GM12872 (cell line): ENCODE measurements at regions not wholly inside any gene's neighbourhood (a gene's known extent, or its start where the extent isn't known, plus 50 kb on each side); places are given as distances from the start of the nearest gene placed in this dataset.

Source experiments
- TF ChIP-seq, protein P1 (sequence below): IDR thresholded peaks from 3 replicates; pipeline ENCODE4 v1.5.1; 2011; ENCODE audit warnings: low read depth, mild to moderate bottlenecking, low read length, moderate library complexity; ENCODE audit not compliant: insufficient read depth

DNA sequence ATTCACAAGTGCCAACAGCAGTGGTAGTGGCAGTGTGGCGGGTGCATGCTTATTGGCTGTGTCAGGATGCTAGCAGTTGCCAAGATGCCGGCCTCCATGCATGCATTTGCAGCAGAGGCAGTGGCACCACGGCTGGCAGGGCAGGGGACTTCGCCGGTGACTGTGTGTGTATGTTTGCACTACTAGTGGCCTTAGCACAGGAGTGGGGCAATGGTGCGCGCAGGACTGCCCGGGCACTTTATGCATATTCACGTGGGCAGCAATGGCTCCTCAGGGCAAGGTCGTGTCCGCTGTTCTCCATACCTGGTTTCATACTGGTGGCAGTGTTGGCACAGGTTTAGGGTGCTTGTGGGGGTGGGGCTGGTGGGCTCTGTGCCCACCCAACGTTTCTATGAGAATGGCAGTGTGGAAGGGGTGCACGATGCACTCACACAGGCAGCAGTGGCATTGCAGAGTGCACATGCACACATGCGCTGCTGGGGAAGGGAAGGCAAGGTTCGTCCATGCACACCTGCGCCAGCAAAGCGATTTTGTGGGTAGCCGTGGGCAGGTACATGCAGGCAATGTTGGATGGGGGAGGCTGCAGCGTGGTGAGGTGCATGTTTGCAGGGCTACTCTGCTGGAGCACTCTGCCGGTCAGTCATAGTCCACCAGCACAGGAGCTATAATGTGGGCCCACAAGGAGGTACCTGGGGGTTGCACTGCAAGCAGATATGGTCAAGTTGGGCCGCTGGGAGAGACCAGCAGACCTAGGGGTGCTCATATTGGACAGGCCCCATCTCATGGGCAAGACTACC, 338.9 kb upstream of the TECRL start:
- TF ChIP-seq, protein P1, sequence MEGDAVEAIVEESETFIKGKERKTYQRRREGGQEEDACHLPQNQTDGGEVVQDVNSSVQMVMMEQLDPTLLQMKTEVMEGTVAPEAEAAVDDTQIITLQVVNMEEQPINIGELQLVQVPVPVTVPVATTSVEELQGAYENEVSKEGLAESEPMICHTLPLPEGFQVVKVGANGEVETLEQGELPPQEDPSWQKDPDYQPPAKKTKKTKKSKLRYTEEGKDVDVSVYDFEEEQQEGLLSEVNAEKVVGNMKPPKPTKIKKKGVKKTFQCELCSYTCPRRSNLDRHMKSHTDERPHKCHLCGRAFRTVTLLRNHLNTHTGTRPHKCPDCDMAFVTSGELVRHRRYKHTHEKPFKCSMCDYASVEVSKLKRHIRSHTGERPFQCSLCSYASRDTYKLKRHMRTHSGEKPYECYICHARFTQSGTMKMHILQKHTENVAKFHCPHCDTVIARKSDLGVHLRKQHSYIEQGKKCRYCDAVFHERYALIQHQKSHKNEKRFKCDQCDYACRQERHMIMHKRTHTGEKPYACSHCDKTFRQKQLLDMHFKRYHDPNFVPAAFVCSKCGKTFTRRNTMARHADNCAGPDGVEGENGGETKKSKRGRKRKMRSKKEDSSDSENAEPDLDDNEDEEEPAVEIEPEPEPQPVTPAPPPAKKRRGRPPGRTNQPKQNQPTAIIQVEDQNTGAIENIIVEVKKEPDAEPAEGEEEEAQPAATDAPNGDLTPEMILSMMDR = no peak

DNA sequence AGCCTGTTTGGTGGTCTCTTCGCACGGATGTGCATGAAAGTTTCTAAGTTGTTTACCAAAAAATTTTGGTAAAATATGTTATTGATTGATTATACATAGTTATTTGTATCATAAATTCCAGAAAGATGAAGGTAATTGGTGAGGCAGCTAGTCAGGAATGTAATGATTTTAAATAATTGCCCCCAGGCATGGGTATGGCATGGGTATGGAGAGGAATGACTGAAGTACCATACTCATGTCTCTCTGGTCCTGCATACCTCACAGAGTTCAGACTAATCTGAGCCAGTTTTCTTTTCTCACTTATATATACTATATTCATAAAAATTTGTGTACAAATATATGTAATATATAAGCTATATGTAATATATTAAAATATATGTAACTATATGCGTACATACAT, 329.0 kb upstream of the TECRL start:
- TF ChIP-seq, protein P1 = no peak

DNA sequence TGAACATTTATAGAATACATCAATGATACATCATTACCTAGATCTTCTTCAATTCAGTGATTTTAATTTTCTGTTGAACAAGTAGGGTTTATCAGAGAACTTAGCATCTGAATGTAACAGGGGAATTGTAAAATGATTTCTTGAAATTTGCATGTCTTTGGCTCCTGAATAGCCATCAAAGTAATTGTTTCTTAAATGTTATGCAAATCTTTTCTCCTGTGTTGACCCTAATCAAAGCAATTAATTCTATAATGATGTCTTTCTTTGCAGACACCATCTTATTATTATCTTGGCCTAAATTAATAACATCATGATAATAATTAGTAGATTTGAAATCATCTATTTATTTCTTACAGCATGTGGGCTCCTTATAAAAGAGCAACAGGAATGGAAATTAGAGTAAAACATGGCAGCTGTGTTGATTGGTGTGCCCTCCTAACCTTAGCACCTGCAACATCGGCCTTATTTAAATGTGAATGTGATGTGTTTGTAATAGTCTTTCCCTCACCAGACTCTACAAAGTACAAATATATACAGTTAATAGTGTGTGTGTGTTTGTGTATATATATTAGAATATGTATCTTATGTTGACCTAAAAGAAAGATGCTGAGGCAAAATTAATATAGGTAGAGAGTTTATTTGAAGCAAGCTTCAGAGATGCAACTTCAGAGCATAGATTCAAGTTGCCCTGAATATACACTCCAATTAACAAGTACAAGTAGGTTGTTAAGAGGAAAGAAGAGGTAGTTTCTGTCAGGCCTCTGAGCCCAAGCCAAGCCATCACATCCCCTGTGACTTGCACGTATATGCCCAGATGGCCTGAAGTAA, 328.0 kb upstream of the TECRL start:
- TF ChIP-seq, protein P1 = no peak

DNA sequence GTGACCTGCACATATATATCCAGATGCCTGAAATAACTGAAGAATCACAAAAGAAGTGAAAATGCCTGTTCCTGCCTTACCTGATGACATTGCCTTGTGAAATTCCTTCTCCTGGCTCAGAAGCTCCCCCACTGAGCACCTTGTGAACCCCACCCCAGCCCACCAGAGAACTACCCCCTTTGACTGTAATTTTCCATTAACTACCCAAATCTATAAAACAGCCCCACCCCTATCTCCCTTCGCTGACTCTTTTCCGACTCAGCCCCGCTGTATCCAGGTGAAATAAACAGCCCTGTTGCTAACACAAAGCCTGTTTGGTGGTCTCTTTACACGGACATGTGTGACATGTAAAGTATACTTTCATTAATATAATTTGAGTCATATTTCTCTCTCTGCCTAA, 320.3 kb upstream of the TECRL start:
- TF ChIP-seq, protein P1 = no peak

DNA sequence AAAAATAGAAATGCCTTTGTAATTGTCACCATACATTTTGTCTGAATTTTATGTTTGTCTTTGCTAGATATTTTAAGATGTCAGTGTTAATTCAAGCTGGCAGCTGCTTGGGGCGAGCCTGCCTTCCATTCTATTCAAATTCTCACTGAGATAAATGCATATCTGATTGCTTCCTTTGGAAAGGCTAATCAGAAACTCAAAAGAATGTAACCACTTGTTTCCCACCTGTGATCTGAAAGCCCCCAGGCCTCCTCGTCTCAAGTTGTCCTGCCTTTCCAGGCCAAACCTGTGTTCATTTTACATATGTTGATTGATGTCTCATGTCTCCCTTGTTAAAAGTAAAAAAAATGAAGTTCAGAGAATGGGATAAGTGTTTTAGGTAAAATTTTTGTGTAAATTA, 318.7 kb upstream of the TECRL start:
- TF ChIP-seq, protein P1 = no peak

DNA sequence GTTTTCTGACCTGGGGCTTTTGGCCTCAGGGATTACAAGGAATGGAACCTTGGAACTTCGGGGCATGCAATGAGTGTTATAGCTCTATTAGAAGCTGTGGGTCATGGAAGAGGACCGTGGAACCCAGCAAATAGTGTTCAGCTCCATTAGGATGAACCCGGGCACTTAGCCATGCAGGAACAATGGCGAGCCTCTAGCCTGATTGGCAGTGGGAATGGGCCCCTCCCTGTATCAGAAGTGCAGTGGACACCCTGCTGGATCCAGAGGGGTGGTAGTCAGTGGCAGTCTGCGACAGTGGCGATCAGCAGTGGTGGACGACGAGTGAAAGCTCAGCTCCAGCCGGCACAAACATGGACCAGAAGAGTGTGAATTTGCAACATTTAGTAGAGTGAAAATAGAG, 315.4 kb upstream of the TECRL start:
- TF ChIP-seq, protein P1 = no peak

DNA sequence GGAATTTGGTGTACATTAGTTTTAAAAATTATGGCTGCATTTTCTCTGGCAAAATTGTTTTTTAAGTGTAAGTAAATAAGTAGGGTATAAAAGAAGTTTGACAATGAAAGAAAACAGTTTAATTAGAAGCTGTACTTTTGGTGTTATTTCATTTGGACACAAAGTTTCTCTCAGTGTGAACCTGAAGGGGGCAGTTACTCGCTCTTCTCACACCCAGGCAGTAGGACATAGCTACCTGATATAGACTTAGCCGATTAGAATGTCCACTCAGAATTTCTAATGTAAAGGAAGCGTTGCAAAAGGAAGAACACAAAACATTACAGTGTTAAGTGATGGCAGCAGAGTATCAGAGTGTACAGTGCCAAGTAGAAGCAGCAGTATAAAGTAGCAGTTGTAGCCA, 311.9 kb upstream of the TECRL start:
- TF ChIP-seq, protein P1 = no peak
